C4-2B (cell line): ENCODE measurements at regions not wholly inside any gene's neighbourhood (a gene's known extent, or its start where the extent isn't known, plus 50 kb on each side); places are given as distances from the start of the nearest gene placed in this dataset.

Source experiments
- ZFX ChIP-seq: fragments of 450-650 bp; IDR thresholded peaks from 2 replicates; pipeline ENCODE4 v1.6.1; 2017
- TF ChIP-seq, protein P1 (sequence below): fragments of 450-650 bp; conservative IDR thresholded peaks from 2 replicates; pipeline ENCODE4 v1.5.1; 2017; ENCODE audit warnings: mild to moderate bottlenecking

DNA sequence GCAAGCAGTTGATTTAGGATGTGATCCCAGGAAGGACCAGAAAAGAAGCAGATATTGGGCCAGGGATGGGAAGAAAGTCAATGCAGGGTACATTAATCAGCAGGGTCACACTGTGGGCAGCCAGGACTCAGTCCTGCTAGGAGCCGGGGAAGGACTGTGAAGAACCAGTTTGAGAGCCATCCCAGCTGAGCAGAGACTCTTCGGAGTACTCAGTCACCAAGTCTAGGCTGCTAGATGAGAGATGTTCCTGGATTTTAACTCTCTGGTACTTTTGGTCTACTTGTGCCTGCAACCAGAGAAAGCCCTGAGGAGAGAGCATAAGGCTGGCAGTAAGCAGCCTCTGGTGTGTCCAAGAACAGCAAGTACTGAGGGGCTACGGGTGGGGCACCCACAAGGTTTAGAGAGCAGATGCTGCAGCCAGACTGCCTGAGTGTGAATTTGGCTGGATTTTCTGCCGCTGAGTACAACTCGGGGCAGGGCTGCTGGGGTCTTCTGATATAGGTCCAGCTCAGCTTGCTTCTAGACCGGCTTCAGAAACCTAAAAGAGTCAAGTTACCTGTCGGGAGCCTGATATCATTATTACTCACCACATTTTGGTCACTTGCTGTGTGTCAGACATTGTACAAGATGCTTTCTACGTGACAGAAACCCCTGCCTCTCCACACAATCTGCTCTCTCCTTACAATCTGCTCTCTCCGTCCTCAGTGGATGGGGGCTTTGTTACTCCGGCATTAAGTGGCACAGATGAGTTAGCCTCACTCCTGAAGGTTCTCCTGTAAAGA is 250.2 kb upstream of the GAS1 start:
- TF ChIP-seq, protein P1, sequence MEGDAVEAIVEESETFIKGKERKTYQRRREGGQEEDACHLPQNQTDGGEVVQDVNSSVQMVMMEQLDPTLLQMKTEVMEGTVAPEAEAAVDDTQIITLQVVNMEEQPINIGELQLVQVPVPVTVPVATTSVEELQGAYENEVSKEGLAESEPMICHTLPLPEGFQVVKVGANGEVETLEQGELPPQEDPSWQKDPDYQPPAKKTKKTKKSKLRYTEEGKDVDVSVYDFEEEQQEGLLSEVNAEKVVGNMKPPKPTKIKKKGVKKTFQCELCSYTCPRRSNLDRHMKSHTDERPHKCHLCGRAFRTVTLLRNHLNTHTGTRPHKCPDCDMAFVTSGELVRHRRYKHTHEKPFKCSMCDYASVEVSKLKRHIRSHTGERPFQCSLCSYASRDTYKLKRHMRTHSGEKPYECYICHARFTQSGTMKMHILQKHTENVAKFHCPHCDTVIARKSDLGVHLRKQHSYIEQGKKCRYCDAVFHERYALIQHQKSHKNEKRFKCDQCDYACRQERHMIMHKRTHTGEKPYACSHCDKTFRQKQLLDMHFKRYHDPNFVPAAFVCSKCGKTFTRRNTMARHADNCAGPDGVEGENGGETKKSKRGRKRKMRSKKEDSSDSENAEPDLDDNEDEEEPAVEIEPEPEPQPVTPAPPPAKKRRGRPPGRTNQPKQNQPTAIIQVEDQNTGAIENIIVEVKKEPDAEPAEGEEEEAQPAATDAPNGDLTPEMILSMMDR: no peak
- no peak for TF ChIP-seq ZFX
